ENCODE measurements at regions not wholly inside any gene's neighbourhood (a gene's known extent, or its start where the extent isn't known, plus 50 kb on each side); places are given as distances from the start of the nearest gene placed in this dataset.

GRCh38 chr2:8461341-8461740, 220.5 kb upstream of the ID2 start:
- ATAC-seq (no peak), FAIRE-seq (no peak), DNase-seq (no peak)
- WGBS, 2 donors: 97 to 100% methylated on average over 1 of the region's 1 CpG
- Histone ChIP-seq H3K36me3 (no peaks in the 10 kb centered on the region), H3K9me3 (no peaks in the 10 kb centered on the region), H3K27me3 (no peaks in the 10 kb centered on the region), H3K27ac (no peak overlapping the region), H3K4me3 (no peak overlapping the region), H3K4me1 (peaks cover 8 to 11% (median 11%) of the 10 kb centered on the region in 3 donors)
- intact Hi-C loops (cut with DNase I): no loop called here
- TF ChIP-seq CTCF (IDR thresholded peaks at IDR 0.05): no peak

GRCh38 chr2:8462280-8462679, 219.6 kb upstream of the ID2 start:
- TF ChIP-seq CTCF (IDR thresholded peaks at IDR 0.05): no peak
- H3K4me3 ChIP-seq: no peak overlapping the region
- DNase-seq (no peak), FAIRE-seq (no peak), ATAC-seq (no peak)
- H3K36me3 ChIP-seq: no peaks in the 10 kb centered on the region
- H3K4me1 ChIP-seq: peaks cover 8 to 11% (median 11%) of the 10 kb centered on the region in 3 donors
- intact Hi-C loops (cut with DNase I): no loop called here
- no peaks in the 10 kb centered on the region for H3K27me3 ChIP-seq
- no peak overlapping the region for H3K27ac ChIP-seq
- H3K9me3 ChIP-seq: no peaks in the 10 kb centered on the region
- 76 to 97% methylated on average over 1 of the region's 1 CpG for WGBS, 2 donors

GRCh38 chr2:8462899-8463648, 218.8 kb upstream of the ID2 start:
- Histone ChIP-seq H3K27ac (no peak overlapping the region), H3K36me3 (no peaks in the 10 kb centered on the region), H3K27me3 (no peaks in the 10 kb centered on the region), H3K9me3 (no peaks in the 10 kb centered on the region), H3K4me3 (no peak overlapping the region), H3K4me1 (peaks cover 3 to 10% (median 3%) of the 10 kb centered on the region in 3 donors)
- no peak for ATAC-seq
- FAIRE-seq: no peak
- no peak for TF ChIP-seq CTCF (IDR thresholded peaks at IDR 0.05)
- DNase-seq: no peak
- WGBS, 2 donors: 89% methylated on average over 18 of the region's 18 CpGs
- intact Hi-C loops (cut with DNase I): no loop called here

GRCh38 chr2:8465560-8465959, 216.3 kb upstream of the ID2 start:
- Histone ChIP-seq H3K4me3 (no peak overlapping the region), H3K9me3 (no peaks in the 10 kb centered on the region), H3K4me1 (no peaks in the 10 kb centered on the region), H3K36me3 (no peaks in the 10 kb centered on the region), H3K27ac (no peak overlapping the region), H3K27me3 (no peaks in the 10 kb centered on the region)
- no peak for FAIRE-seq
- ATAC-seq: no peak
- no peak for DNase-seq
- intact Hi-C loops (cut with DNase I): no loop called here
- WGBS, 2 donors: 90 to 99% methylated on average over 3 of the region's 3 CpGs
- TF ChIP-seq CTCF (IDR thresholded peaks at IDR 0.05): no peak

- FAIRE-seq (no peak), DNase-seq (no peak), ATAC-seq (peak in 2 of 4 donors; percentile 39 to 40)
- Histone ChIP-seq H3K9me3 (no peaks in the 10 kb centered on the region), H3K4me3 (no peak overlapping the region), H3K4me1 (peaks cover 0 to 8% (median 5%) of the 10 kb centered on the region in 3 donors), H3K27me3 (no peaks in the 10 kb centered on the region), H3K27ac (peak overlapping the region in 2 of 4 donors; percentile 14 to 28), H3K36me3 (no peaks in the 10 kb centered on the region)
- intact Hi-C loops (cut with DNase I): no loop called here
- 70 to 75% methylated on average over 11 of the region's 11 CpGs for WGBS, 2 donors
- no peak for TF ChIP-seq CTCF (IDR thresholded peaks at IDR 0.05)
Observed at GRCh38 chr2:8469709-8470493, 212.0 kb upstream of the ID2 start.
